WTC11 (cell line): ENCODE measurements at regions not wholly inside any gene's neighbourhood (a gene's known extent, or its start where the extent isn't known, plus 50 kb on each side); places are given as distances from the start of the nearest gene placed in this dataset.

Experiments used
- ATAC-seq: fragments of 200-7000 bp; cut with Tn5 transposase; 2 replicates; pipeline ENCODE4 v1.10.0; 2021; ENCODE audit warnings: mild to moderate bottlenecking, moderate library complexity
- CTCF ChIA-PET: fragments of 300-600 bp; sonication (Branson Sonifier 250); formaldehyde crosslinking; loops from one replicate; lab custom pipeline; 2021; ENCODE audit warnings: antibody characterized with exemption; lab: Charles Lee
- POLR2A ChIA-PET: fragments of 350-600 bp; sonication (Branson Sonifier 250); formaldehyde crosslinking; loops from one replicate; lab custom pipeline; 2021; ENCODE audit warnings: antibody characterized with exemption; lab: Charles Lee
- DNase-seq: peaks from one replicate; pipeline ENCODE4 v3.0.0; 2021; ENCODE audit warnings: low spot score
- H3K27ac Mint-ChIP-seq: 2 replicates; pipeline ENCODE4 v1.8.0; 2021; ENCODE audit warnings: mixed read lengths
- H3K27me3 Mint-ChIP-seq: 2 replicates; pipeline ENCODE4 v1.8.0; 2021; ENCODE audit warnings: low read depth, mild to moderate bottlenecking, moderate library complexity, mixed read lengths
- H3K36me3 Mint-ChIP-seq: 2 replicates; pipeline ENCODE4 v1.8.0; 2021; ENCODE audit warnings: mixed read lengths
- H3K4me1 Mint-ChIP-seq: 2 replicates; pipeline ENCODE4 v1.8.0; 2022; ENCODE audit warnings: mixed read lengths
- H3K4me3 Mint-ChIP-seq: 2 replicates; pipeline ENCODE4 v1.8.0; 2021; ENCODE audit warnings: mild to moderate bottlenecking, moderate library complexity, mixed read lengths
- H3K9me3 Mint-ChIP-seq: 2 replicates; pipeline ENCODE4 v1.8.0; 2021; ENCODE audit warnings: mixed read lengths
- CREB1 ChIP-seq: sonication (generic); formaldehyde crosslinking; IDR thresholded peaks from 2 replicates; pipeline ENCODE4 v1.8.0; 2023; ENCODE audit warnings: mild to moderate bottlenecking, missing genetic modification reagents
- ELF4 ChIP-seq: sonication (generic); formaldehyde crosslinking; IDR thresholded peaks from 2 replicates; pipeline ENCODE4 v1.8.1; 2022; ENCODE audit warnings: low read depth, mild to moderate bottlenecking, moderate library complexity, missing genetic modification reagents
- EMX1 ChIP-seq: fragments of 250-450 bp; sonication (Bioruptor Pico); IDR thresholded peaks from 2 replicates; pipeline ENCODE4 v1.8.0; 2021; ENCODE audit warnings: mild to moderate bottlenecking
- FOXJ3 ChIP-seq: sonication (generic); formaldehyde crosslinking; IDR thresholded peaks from 2 replicates; pipeline ENCODE4 v1.9.0; 2021; ENCODE audit warnings: missing genetic modification reagents, mild to moderate bottlenecking, borderline replicate concordance
- GRHL2 ChIP-seq: fragments of 250-450 bp; sonication (Bioruptor Pico); IDR thresholded peaks from 2 replicates; pipeline ENCODE4 v1.8.0; 2022; ENCODE audit warnings: mild to moderate bottlenecking, moderate library complexity; ENCODE audit not compliant: insufficient replicate concordance, severe bottlenecking
- KAT7 ChIP-seq: sonication (generic); formaldehyde crosslinking; IDR thresholded peaks from 2 replicates; pipeline ENCODE4 v1.8.1; 2023; ENCODE audit warnings: missing genetic modification reagents, mild to moderate bottlenecking, borderline replicate concordance
- NR2C2 ChIP-seq: sonication (generic); formaldehyde crosslinking; IDR thresholded peaks from 2 replicates; pipeline ENCODE4 v1.8.0; 2022; ENCODE audit warnings: mild to moderate bottlenecking, missing genetic modification reagents
- PRRX2 ChIP-seq: fragments of 250-450 bp; sonication (Bioruptor Pico); IDR thresholded peaks from 2 replicates; pipeline ENCODE4 v1.8.0; 2021; ENCODE audit warnings: mild to moderate bottlenecking
- RORB ChIP-seq: fragments of 250-450 bp; sonication (Bioruptor Pico); IDR thresholded peaks from 2 replicates; pipeline ENCODE4 v1.9.0; 2021; ENCODE audit warnings: mild to moderate bottlenecking
- SMAD3 ChIP-seq: sonication (generic); formaldehyde crosslinking; IDR thresholded peaks from 2 replicates; pipeline ENCODE4 v1.8.0; 2022; ENCODE audit warnings: missing genetic modification reagents, mild to moderate bottlenecking, borderline replicate concordance
- SOX15 ChIP-seq: fragments of 250-450 bp; sonication (Bioruptor Pico); IDR thresholded peaks from 2 replicates; pipeline ENCODE4 v1.9.0; 2021; ENCODE audit warnings: mild to moderate bottlenecking
- TP53 ChIP-seq: sonication (generic); formaldehyde crosslinking; IDR thresholded peaks from 2 replicates; pipeline ENCODE4 v1.8.1; 2023; ENCODE audit warnings: mild to moderate bottlenecking, missing genetic modification reagents
- ZNF219 ChIP-seq: sonication (generic); formaldehyde crosslinking; IDR thresholded peaks from 2 replicates; pipeline ENCODE4 v1.8.0; 2023; ENCODE audit warnings: missing genetic modification reagents, mild to moderate bottlenecking, borderline replicate concordance
- ZNF423 ChIP-seq: fragments of 250-450 bp; sonication (Bioruptor Pico); IDR thresholded peaks from 2 replicates; pipeline ENCODE4 v2.1.2; 2022; ENCODE audit warnings: mild to moderate bottlenecking, moderate library complexity
- TF ChIP-seq, protein P1 (sequence below): sonication (generic); formaldehyde crosslinking; IDR thresholded peaks from 2 replicates; pipeline ENCODE4 v1.8.0; 2022; ENCODE audit warnings: mild to moderate bottlenecking, missing genetic modification reagents
- TF ChIP-seq, protein P2 (sequence below): fragments of 250-450 bp; sonication (Bioruptor Pico); IDR thresholded peaks from 2 replicates; pipeline ENCODE4 v1.9.0; 2021; ENCODE audit warnings: mild to moderate bottlenecking
- TF ChIP-seq, protein P3 (sequence below): fragments of 250-450 bp; sonication (Bioruptor Pico); IDR thresholded peaks from 2 replicates; pipeline ENCODE4 v1.9.0; 2021; ENCODE audit warnings: moderate library complexity, mild to moderate bottlenecking, inconsistent platforms, borderline replicate concordance
- TF ChIP-seq, protein P4 (sequence below): sonication (generic); formaldehyde crosslinking; IDR thresholded peaks from 2 replicates; pipeline ENCODE4 v1.8.1; 2022; ENCODE audit warnings: low read depth, missing genetic modification reagents, borderline replicate concordance
- TF ChIP-seq, protein P5 (sequence below): fragments of 250-450 bp; sonication (Bioruptor Pico); IDR thresholded peaks from 2 replicates; pipeline ENCODE4 v1.9.0; 2021; ENCODE audit warnings: mild to moderate bottlenecking
- TF ChIP-seq, protein P6 (sequence below): sonication (generic); formaldehyde crosslinking; IDR thresholded peaks from 2 replicates; pipeline ENCODE4 v1.8.0; 2022; ENCODE audit warnings: mild to moderate bottlenecking, missing genetic modification reagents
- TF ChIP-seq, protein P7 (sequence below): fragments of 250-450 bp; sonication (Bioruptor Pico); IDR thresholded peaks from 2 replicates; pipeline ENCODE4 v2.1.2; 2022; ENCODE audit warnings: mild to moderate bottlenecking, moderate library complexity
- TF ChIP-seq, protein P8 (sequence below): sonication (generic); formaldehyde crosslinking; IDR thresholded peaks from 2 replicates; pipeline ENCODE4 v1.8.0; 2022; ENCODE audit warnings: mild to moderate bottlenecking, missing genetic modification reagents

DNA sequence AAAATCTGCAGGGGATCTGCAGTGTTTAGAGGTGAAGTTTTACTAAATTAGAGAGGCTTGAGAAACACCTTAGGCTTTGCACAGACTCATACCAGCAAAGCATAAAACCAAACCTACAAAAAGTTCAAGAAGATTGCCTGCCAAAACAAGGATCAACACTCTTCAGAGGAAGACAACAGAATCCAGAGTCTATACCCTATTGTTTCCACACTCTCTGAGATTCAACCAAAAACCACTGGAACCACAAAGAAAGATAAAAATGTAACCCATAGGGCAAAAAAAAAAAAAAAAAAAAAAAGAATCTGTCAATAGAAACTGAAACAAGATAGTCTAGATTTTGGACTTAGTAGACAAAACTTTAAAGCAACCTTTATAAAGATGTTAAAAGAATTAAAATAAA, 102.7 kb downstream of the ANKRD60 start:
- ChIA-PET POLR2A (no interaction called here), CTCF (interaction anchor here (1.3 kb wide), 1 partner anchor 38 kb away, joined by 3 read pairs; no protein-coding TSS in a partner anchor)
- Mint-ChIP-seq H3K4me3 (no peak overlapping the region), H3K27me3 (peaks cover 5% of the 10 kb centered on the region; the same call in 1 of the 2 replicates), H3K36me3 (no peaks in the 10 kb centered on the region), H3K27ac (no peak overlapping the region), H3K9me3 (peaks cover 22% of the 10 kb centered on the region), H3K4me1 (peaks cover 6% of the 10 kb centered on the region)
- DNase-seq (no peak), ATAC-seq (no peak)
- no peak for TF ChIP-seq ELF4 (CRISPR knock-in tag)
- TF ChIP-seq, protein P1, sequence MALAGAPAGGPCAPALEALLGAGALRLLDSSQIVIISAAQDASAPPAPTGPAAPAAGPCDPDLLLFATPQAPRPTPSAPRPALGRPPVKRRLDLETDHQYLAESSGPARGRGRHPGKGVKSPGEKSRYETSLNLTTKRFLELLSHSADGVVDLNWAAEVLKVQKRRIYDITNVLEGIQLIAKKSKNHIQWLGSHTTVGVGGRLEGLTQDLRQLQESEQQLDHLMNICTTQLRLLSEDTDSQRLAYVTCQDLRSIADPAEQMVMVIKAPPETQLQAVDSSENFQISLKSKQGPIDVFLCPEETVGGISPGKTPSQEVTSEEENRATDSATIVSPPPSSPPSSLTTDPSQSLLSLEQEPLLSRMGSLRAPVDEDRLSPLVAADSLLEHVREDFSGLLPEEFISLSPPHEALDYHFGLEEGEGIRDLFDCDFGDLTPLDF, result no peak
- TF ChIP-seq ZNF219, result no peak
- TF ChIP-seq GRHL2 (CRISPR knock-in tag), result no peak
- TF ChIP-seq, protein P2, sequence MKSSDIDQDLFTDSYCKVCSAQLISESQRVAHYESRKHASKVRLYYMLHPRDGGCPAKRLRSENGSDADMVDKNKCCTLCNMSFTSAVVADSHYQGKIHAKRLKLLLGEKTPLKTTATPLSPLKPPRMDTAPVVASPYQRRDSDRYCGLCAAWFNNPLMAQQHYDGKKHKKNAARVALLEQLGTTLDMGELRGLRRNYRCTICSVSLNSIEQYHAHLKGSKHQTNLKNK, result no peak
- TF ChIP-seq PRRX2, result no peak
- TF ChIP-seq, protein P3, sequence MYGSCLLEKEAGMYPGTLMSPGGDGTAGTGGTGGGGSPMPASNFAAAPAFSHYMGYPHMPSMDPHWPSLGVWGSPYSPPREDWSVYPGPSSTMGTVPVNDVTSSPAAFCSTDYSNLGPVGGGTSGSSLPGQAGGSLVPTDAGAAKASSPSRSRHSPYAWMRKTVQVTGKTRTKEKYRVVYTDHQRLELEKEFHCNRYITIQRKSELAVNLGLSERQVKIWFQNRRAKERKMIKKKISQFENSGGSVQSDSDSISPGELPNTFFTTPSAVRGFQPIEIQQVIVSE, result no peak
- no peak for TF ChIP-seq CREB1 (CRISPR knock-in tag)
- TF ChIP-seq, protein P4, sequence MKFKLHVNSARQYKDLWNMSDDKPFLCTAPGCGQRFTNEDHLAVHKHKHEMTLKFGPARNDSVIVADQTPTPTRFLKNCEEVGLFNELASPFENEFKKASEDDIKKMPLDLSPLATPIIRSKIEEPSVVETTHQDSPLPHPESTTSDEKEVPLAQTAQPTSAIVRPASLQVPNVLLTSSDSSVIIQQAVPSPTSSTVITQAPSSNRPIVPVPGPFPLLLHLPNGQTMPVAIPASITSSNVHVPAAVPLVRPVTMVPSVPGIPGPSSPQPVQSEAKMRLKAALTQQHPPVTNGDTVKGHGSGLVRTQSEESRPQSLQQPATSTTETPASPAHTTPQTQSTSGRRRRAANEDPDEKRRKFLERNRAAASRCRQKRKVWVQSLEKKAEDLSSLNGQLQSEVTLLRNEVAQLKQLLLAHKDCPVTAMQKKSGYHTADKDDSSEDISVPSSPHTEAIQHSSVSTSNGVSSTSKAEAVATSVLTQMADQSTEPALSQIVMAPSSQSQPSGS (CRISPR knock-in tag), result no peak
- TF ChIP-seq, protein P5, sequence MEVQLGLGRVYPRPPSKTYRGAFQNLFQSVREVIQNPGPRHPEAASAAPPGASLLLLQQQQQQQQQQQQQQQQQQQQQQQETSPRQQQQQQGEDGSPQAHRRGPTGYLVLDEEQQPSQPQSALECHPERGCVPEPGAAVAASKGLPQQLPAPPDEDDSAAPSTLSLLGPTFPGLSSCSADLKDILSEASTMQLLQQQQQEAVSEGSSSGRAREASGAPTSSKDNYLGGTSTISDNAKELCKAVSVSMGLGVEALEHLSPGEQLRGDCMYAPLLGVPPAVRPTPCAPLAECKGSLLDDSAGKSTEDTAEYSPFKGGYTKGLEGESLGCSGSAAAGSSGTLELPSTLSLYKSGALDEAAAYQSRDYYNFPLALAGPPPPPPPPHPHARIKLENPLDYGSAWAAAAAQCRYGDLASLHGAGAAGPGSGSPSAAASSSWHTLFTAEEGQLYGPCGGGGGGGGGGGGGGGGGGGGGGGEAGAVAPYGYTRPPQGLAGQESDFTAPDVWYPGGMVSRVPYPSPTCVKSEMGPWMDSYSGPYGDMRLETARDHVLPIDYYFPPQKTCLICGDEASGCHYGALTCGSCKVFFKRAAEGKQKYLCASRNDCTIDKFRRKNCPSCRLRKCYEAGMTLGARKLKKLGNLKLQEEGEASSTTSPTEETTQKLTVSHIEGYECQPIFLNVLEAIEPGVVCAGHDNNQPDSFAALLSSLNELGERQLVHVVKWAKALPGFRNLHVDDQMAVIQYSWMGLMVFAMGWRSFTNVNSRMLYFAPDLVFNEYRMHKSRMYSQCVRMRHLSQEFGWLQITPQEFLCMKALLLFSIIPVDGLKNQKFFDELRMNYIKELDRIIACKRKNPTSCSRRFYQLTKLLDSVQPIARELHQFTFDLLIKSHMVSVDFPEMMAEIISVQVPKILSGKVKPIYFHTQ (CRISPR knock-in tag), result no peak
- TF ChIP-seq SMAD3 (CRISPR knock-in tag), result no peak
- no peak for TF ChIP-seq RORB (CRISPR knock-in tag)
- TF ChIP-seq ZNF423, result no peak
- no peak for TF ChIP-seq TP53 (CRISPR knock-in tag)
- TF ChIP-seq EMX1 (CRISPR knock-in tag), result no peak
- TF ChIP-seq, protein P6, sequence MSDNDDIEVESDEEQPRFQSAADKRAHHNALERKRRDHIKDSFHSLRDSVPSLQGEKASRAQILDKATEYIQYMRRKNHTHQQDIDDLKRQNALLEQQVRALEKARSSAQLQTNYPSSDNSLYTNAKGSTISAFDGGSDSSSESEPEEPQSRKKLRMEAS (CRISPR knock-in tag), result no peak

DNA sequence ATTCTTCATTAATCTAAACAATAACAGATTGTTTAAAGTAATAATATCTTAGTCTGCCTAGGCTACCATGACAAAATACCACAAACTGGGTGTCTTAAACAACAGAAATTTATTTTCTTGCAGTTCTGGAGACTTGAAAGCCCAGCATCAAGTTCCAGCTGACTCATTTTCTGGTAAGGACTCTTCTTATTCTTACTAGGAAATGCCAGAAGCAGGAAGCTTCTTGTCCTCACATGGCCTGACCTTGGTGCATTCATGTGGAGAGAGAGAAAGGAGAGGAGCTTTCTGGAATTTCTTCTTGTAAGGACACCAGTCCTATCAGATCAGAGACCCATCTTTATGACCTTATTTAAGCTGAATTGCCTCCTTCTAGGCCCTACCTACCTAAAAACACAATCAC, 110.5 kb downstream of the ANKRD60 start:
- Mint-ChIP-seq H3K36me3 (no peaks in the 10 kb centered on the region), H3K27me3 (peaks cover 3% of the 10 kb centered on the region), H3K4me1 (no peaks in the 10 kb centered on the region), H3K27ac (no peak overlapping the region), H3K9me3 (peaks cover 18% of the 10 kb centered on the region), H3K4me3 (no peak overlapping the region)
- no peak for DNase-seq
- ChIA-PET CTCF (interaction anchor here (1.4 kb wide), 1 partner anchor 15 kb away, joined by 4 read pairs; no protein-coding TSS in a partner anchor), POLR2A (no interaction called here)
- TF ChIP-seq FOXJ3, result no peak
- TF ChIP-seq NR2C2 (CRISPR knock-in tag), result no peak
- TF ChIP-seq, protein P7, sequence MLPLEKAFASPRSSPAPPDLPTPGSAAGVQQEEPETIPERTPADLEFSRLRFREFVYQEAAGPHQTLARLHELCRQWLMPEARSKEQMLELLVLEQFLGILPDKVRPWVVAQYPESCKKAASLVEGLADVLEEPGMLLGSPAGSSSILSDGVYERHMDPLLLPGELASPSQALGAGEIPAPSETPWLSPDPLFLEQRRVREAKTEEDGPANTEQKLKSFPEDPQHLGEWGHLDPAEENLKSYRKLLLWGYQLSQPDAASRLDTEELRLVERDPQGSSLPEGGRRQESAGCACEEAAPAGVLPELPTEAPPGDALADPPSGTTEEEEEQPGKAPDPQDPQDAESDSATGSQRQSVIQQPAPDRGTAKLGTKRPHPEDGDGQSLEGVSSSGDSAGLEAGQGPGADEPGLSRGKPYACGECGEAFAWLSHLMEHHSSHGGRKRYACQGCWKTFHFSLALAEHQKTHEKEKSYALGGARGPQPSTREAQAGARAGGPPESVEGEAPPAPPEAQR (CRISPR knock-in tag), result no peak
- no peak for TF ChIP-seq GRHL2 (CRISPR knock-in tag)
- TF ChIP-seq SMAD3 (CRISPR knock-in tag), result no peak
- TF ChIP-seq KAT7, result no peak
- TF ChIP-seq SOX15 (CRISPR knock-in tag), result no peak
- TF ChIP-seq, protein P8, sequence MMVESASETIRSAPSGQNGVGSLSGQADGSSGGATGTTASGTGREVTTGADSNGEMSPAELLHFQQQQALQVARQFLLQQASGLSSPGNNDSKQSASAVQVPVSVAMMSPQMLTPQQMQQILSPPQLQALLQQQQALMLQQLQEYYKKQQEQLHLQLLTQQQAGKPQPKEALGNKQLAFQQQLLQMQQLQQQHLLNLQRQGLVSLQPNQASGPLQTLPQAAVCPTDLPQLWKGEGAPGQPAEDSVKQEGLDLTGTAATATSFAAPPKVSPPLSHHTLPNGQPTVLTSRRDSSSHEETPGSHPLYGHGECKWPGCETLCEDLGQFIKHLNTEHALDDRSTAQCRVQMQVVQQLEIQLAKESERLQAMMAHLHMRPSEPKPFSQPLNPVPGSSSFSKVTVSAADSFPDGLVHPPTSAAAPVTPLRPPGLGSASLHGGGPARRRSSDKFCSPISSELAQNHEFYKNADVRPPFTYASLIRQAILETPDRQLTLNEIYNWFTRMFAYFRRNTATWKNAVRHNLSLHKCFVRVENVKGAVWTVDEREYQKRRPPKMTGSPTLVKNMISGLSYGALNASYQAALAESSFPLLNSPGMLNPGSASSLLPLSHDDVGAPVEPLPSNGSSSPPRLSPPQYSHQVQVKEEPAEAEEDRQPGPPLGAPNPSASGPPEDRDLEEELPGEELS (CRISPR knock-in tag), result no peak
- no peak for ATAC-seq
